Prostate gland (tissue), 2 donors: ENCODE measurements at regions not wholly inside any gene's neighbourhood (a gene's known extent, or its start where the extent isn't known, plus 50 kb on each side); places are given as distances from the start of the nearest gene placed in this dataset.

Source experiments
- DNase-seq: peaks from one replicate; pipeline ENCODE4 v3.0.0-alpha.2; 2019; ENCODE audit warnings: low spot score
- H3K27ac ChIP-seq, 2 donors: fragments of 200-600 bp; sonication (generic); 2 replicates each; pipeline ENCODE4 v1.5.1; 2017 to 2019
- H3K27me3 ChIP-seq: fragments of 200-600 bp; sonication (generic); replicated peaks from 2 replicates; pipeline ENCODE4 v1.5.1; 2019; ENCODE audit not compliant: insufficient read depth
- H3K36me3 ChIP-seq, 2 donors: fragments of 200-600 bp; sonication (generic); 1 replicate in 1 of 2; 2 replicates in 1 of 2; pipeline versions ENCODE4 v1.5.1 to v1.8.1; 2017 to 2019
- H3K4me1 ChIP-seq: fragments of 200-600 bp; sonication (generic); replicated peaks from 2 replicates; pipeline ENCODE4 v1.5.1; 2019
- H3K4me3 ChIP-seq, 2 donors: fragments of 200-600 bp; sonication (generic); 2 replicates each; pipeline ENCODE4 v1.5.1; 2017 to 2019
- H3K9me3 ChIP-seq: fragments of 200-600 bp; sonication (generic); 2 replicates; pipeline ENCODE4 v1.5.1; 2017
- CTCF ChIP-seq, 4 experiments: fragments of 200-600 bp in 2 of 4; fragments of 450-650 bp in 2 of 4; sonication (generic) in 2 of 4; IDR thresholded peaks; 1 replicate in 3 of 4; 2 replicates in 1 of 4; pipeline ENCODE4 v1.5.1; 2016 to 2019; ENCODE audit warnings: antibody characterized with exemption in 4 of 4, mild to moderate bottlenecking in 2 of 4, moderate library complexity in 2 of 4
- POLR2A ChIP-seq: fragments of 450-650 bp; IDR thresholded peaks from one replicate; pipeline ENCODE4 v1.6.1; 2016; ENCODE audit warnings: antibody characterized with exemption, mild to moderate bottlenecking
- POLR2AphosphoS5 ChIP-seq: sonication (generic); formaldehyde crosslinking; IDR thresholded peaks from one replicate; pipeline ENCODE4 v1.6.1; 2017; ENCODE audit warnings: antibody characterized with exemption
- WGBS: methylation state at CpG from one replicate; pipeline ENCODE4 v1.1.5; 2018; 5-methylcytosine and 5-hydroxymethylcytosine counted together
- intact Hi-C: fragments of 100-400 bp; cut with DNase I; formaldehyde crosslinking; loops from one replicate; pipeline ENCODE4 v1.14.2; 2022

- DNase-seq, result no peak
- TF ChIP-seq POLR2A (no peak), POLR2AphosphoS5 (no peak), CTCF (IDR thresholded peaks at IDR 0.05) (no peak)
- no peaks in the 10 kb centered on the region for H3K27me3 ChIP-seq
- H3K4me1 ChIP-seq, result no peaks in the 10 kb centered on the region
- 79% methylated on average over 8 of the region's 8 CpGs for WGBS
- H3K9me3 ChIP-seq, result no peaks in the 10 kb centered on the region
- no peak overlapping the region for H3K27ac ChIP-seq
- H3K36me3 ChIP-seq, result no peaks in the 10 kb centered on the region
- intact Hi-C loops, result no loop called here
- no peak overlapping the region for H3K4me3 ChIP-seq
These were observed 230.8 kb downstream of the BCAS1 start for GRCh38 chr20:53839423-53840176.

GRCh38 chr20:53838311-53838868, 232.0 kb downstream of the BCAS1 start:
- no peak for DNase-seq
- H3K4me3 ChIP-seq, result no peak overlapping the region
- 70% methylated on average over 14 of the region's 14 CpGs for WGBS
- H3K9me3 ChIP-seq, result no peaks in the 10 kb centered on the region
- H3K27ac ChIP-seq, result no peak overlapping the region
- H3K27me3 ChIP-seq, result no peaks in the 10 kb centered on the region
- H3K36me3 ChIP-seq, result no peaks in the 10 kb centered on the region
- intact Hi-C loops, result no loop called here
- TF ChIP-seq CTCF (IDR thresholded peaks at IDR 0.05), result no peak
- no peak for TF ChIP-seq POLR2A
- no peak for TF ChIP-seq POLR2AphosphoS5
- H3K4me1 ChIP-seq, result no peaks in the 10 kb centered on the region

- Histone ChIP-seq H3K36me3 (no peaks in the 10 kb centered on the region), H3K9me3 (no peaks in the 10 kb centered on the region), H3K4me1 (no peaks in the 10 kb centered on the region), H3K27me3 (no peaks in the 10 kb centered on the region), H3K27ac (no peak overlapping the region), H3K4me3 (no peak overlapping the region)
- no peak for TF ChIP-seq CTCF (IDR thresholded peaks at IDR 0.05)
- no peak for TF ChIP-seq POLR2A
- no peak for TF ChIP-seq POLR2AphosphoS5
- 92% methylated on average over 5 of the region's 5 CpGs for WGBS
- no peak for DNase-seq
- intact Hi-C loops, result no loop called here
These were observed 233.1 kb downstream of the BCAS1 start for GRCh38 chr20:53837126-53837826.

- H3K9me3 ChIP-seq, result no peaks in the 10 kb centered on the region
- no peak overlapping the region for H3K27ac ChIP-seq
- intact Hi-C loops, result no loop called here
- no peak overlapping the region for H3K4me3 ChIP-seq
- H3K4me1 ChIP-seq, result no peaks in the 10 kb centered on the region
- no peaks in the 10 kb centered on the region for H3K27me3 ChIP-seq
- no peak for DNase-seq
- TF ChIP-seq POLR2A (no peak), CTCF (IDR thresholded peaks at IDR 0.05) (no peak), POLR2AphosphoS5 (no peak)
- WGBS, result 96% methylated on average over 8 of the region's 8 CpGs
- H3K36me3 ChIP-seq, result no peaks in the 10 kb centered on the region
These were observed 235.6 kb downstream of the BCAS1 start for GRCh38 chr20:53834749-53835148.
